ENCODE measurements at regions not wholly inside any gene's neighbourhood (a gene's known extent, or its start where the extent isn't known, plus 50 kb on each side); places are given as distances from the start of the nearest gene placed in this dataset.
A peak's percentile ranks its signal among the peaks of the same experiment; 100 is the strongest.
"Not testable (repeated sequence)": the region's sequence is repeated elsewhere in the genome, so short reads cannot be mapped to it uniquely, and the experiment has no call there.

DNA sequence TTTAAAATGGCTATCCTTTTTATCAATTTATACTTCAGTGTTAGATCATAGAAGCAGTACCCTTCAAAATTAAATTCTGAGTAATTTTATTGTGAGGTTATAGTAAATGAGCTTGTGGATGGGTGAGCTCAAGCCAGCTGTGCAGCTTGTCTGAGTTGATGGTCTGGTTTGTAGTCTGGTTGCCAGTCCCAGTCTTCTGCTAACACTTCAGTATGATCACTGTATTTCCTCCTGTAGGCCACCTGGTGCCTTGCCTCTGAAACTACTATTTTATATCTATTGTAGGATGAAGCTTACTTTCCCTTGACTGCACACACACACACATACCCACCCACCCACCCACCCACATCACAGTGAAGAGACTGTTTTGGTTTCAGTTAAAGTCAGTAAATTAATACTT lies 496.4 kb downstream of the PCNX1 start:
- peak; percentile 30 for DNase-seq

GRCh38 chr14:71405676-71406075 lies 498.4 kb downstream of the PCNX1 start:
- DNase-seq, result peak; percentile 80

- no peak for DNase-seq
Measured at GRCh38 chr14:71408362-71409030, 501.2 kb downstream of the PCNX1 start.

- DNase-seq, result no peak
Measured at GRCh38 chr14:71410578-71411284, 503.5 kb downstream of the PCNX1 start.

DNA sequence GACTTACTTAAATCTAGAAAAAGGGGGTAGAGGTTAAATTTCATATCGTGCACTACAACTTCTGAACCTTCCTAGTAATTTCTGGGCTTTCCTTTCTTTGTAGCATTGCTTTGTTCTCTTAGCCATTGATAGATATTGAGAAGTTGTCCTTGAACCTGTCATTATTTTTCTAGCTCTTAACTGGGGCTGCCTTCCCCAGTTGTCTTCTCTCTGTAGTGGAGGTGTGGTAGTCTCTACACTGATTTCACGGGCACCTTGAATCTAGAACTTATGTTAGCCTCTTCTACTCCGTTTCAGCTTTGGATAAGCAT lies 504.0 kb downstream of the PCNX1 start:
- DNase-seq, result no peak

DNA sequence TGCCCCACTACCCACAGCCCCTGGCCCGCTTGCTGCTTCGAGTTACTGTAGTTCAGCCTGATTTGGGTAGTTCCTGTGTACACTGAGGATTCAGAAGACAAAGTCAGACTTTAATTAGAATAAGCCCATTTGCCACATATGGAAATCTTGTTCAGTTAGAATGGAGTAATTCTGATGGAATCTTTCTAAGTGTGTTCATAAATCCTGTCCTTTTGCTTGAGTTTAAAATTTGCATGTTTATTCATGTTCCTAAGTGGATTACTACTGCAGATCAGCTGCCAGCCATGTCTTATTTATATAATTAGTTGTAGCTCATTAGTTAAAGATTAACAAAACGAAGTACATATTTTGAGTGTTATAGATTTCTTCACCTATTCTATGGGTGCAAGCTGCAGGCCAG lies 504.5 kb downstream of the PCNX1 start:
- no peak for DNase-seq

DNA sequence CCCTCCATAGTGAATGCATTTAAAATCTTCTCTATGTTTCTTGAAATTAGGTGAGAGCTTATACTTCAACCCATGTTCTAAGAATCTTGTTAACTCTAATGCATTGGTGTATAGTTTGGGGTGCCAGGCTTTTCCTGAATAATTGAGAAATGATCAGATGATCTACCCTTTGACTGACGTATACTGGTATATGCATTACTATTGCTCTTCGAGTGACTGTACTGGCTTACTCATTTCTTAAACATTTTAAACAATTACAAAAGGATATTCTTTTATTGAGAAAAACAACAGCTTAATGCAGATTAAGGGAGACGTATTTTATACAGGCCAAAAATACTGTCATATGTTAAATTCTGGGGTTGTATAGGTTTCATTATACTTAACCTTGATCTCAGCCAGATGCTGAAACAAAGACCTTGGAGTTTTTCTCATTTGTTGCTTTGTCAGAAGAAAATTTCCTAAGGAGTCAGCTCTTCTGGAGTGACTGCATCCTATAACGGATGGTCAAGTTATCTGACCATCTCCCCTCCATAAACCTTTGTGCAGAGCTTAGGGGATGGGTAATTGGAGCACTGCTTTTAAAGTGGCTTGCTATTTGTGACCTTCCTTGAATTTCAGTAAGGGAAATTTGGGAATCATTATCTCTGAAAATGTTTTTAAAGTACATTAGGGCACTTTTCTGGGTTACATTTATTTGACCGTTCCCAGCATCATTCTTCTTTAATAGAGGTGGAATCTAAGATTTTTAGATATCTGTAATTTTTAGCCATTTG lies 507.6 kb downstream of the PCNX1 start:
- no peak for DNase-seq

DNA sequence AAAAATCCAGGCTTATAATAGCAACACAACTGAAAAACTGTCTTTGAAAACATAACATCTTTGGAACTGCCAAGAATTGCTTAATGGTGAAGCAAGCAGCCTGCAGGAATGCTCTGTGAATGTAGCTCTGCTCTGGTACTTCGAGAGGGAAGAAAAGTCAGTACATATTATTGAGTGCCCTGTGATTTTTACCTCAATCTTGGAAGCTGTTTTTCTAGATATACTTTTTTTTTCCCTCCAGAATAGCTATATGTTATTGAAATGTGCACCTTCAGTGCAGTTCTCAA lies 508.1 kb downstream of the PCNX1 start:
- DNase-seq, result no peak

DNA sequence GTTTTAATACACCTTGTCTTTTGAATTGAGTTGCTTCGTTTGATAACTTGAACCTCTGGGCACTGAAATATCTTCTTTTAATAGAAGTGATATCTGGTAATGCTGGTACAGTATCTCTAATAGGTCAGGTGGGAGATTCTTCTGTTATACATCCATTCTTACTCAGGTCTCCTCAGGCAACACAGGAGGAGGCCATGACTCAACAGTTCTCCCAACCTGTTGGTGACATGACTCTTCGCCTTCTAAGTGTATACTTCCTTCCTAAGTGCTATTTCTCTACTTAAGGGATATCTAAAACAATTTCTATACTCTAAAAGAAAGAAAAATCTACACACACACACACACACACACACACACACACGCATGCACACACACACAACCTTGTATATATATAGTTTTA lies 509.1 kb downstream of the PCNX1 start:
- peak; percentile 15 for DNase-seq

DNA sequence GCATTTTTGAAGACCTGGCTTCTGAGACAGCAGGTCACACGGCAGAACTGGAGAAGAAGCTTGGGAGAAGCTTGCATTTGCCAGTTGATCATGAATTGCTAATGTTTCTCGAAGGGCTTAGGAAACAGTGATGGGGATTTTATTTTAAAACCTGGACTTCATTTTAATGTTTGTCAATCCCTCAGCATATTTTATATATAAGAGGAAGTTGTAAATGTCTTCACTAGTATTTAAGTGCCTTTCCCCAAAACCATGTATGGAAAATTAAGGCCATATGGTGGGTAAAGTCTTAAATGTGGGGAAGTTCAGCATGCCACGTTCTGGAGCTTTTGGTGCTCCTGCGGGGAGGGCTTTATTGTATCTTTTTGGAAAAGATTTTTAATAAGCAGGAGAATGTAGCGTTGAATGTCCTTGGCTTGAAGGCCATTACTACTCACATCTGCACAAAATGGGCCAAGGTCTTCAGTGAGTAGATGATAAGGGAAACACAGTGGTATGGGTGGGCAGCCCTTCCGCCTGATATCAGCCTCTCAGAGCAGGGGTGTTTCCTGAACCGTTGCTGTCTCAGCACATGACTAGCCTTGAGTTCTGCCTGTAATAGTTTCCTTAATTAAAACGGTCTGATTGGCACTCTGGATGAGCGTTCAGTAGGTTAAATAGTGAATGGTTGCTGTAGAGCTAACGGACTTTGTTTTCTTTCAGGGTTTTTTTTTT lies 511.4 kb downstream of the PCNX1 start:
- no peak for DNase-seq

DNA sequence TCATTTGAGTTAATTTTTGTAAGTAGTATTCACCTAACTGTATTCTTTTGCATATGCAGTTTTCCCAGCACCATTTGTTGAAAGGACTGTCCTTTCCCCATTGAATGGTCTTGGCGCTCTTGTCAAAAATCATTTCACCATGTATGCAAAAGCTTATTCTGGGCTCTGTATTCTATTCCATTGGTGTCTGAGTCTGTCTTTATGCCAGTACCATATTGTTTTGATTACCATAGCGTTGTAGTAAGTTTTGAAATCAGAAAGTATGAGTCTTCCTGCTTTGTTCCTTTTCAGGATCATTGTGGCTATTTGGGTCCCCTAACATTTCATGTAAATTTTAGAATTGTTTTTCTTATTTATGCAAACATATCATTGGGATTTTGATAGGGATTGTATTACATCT lies 508.7 kb upstream of the RGS6 start:
- DNase-seq, result no peak

GRCh38 chr14:71424941-71425340 lies 507.3 kb upstream of the RGS6 start:
- DNase-seq, result no peak

DNA sequence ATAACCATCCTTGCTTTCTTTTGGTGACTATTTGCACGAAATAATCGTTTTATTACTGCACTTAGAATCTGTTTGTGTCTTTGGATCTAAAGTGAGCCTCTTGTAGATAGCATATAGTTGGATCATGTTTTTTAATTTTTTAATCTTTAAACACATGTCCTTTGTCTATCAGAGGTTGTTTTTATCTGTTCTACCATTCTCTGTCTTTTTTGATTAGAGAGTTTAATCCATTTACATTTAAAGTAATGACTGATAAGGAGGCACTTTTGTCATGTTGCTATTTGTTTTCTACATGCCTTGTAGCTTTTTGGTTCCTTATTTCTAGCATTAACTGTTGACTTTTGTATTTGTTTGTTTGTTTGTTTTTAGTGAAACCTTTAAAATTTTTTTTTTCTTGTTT lies 506.2 kb upstream of the RGS6 start:
- no peak for DNase-seq

DNA sequence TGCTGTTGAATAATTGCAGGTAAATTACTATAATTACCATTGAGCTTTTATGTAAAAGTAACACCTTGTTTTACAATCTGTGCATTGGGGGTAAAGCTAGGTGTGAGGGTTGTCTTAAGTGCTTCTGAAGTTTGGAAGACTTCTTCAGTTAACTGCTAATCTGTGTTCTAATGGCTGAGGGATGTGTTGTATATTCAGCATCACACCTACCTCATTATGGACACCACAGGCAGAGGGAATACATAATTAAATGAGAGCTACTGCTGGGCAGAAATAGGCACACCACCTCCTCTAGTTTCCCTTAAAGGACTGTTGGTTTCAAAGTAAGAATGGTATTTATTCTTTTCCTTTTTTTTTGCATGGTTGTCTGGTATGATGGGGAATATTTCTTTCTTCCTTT lies 502.3 kb upstream of the RGS6 start:
- DNase-seq, result no peak

GRCh38 chr14:71430321-71430677 lies 501.9 kb upstream of the RGS6 start:
- DNase-seq, result no peak

GRCh38 chr14:71430678-71431376 lies 501.4 kb upstream of the RGS6 start:
- no peak for DNase-seq

- no peak for DNase-seq
Measured at GRCh38 chr14:71432334-71433110, 499.7 kb upstream of the RGS6 start.

DNA sequence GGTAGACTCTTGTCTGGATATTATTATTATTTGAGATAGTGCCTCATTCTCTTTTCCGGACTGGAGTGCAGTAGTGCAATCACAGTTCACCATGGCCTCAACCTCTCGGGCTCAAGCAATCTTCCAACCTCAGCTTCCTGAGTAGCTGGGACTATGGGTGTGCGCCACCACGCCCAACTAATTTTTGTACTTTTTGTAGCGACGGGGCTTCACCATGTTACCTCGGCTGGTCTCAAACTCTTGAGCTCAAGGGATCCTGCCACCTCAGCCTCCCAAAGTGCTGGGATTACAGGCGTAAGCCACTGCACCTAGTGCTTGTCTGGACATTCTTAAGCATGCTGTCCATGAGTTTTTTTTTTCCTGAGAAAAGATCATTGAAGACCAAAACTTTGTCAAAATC lies 498.9 kb upstream of the RGS6 start:
- DNase-seq, result no peak

- not testable (repeated sequence) for DNase-seq
Measured at GRCh38 chr14:71435641-71436040, 496.6 kb upstream of the RGS6 start.

GRCh38 chr14:71437870-71438269 lies 494.4 kb upstream of the RGS6 start:
- DNase-seq, result no peak

DNA sequence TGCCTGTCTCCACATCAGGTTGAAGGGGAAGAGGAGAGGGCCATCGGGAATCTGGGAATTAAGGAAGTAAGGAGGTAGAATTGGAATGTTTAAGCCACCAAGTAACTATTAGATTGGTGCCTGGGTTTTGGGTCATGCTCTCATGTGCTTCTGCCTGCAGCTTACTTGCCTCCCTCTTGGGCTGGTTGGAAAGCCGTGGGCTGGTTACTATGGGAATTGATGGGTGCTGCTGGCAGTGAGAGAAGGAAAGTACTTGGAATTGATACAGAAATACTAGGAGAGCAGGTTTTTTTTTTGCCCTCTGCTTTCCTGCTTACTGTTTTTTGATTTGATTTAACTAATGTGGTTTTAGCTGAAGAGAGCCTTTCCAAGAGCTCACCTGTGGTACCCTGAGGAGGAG lies 493.5 kb upstream of the RGS6 start:
- DNase-seq, result no peak

- no peak for DNase-seq
Measured at GRCh38 chr14:71441126-71441525, 491.1 kb upstream of the RGS6 start.
